K562 (cell line): ENCODE measurements at regions not wholly inside any gene's neighbourhood (a gene's known extent, or its start where the extent isn't known, plus 50 kb on each side); places are given as distances from the start of the nearest gene placed in this dataset.

ENCODE experiments used
- BCL6 ChIP-seq: fragments of 250-450 bp; sonication (Bioruptor Pico); IDR thresholded peaks from 2 replicates; pipeline ENCODE4 v1.4.0; 2020
- CAMTA2 ChIP-seq: fragments of 250-450 bp; sonication (Bioruptor Pico); conservative IDR thresholded peaks from 2 replicates; pipeline ENCODE4 v1.5.1; 2022
- DNMT1 ChIP-seq: fragments of 450-650 bp; IDR thresholded peaks from 2 replicates; pipeline ENCODE4 v1.6.1; 2016; ENCODE audit warnings: antibody characterized with exemption, mild to moderate bottlenecking
- MEF2D ChIP-seq: conservative IDR thresholded peaks from 2 replicates; pipeline ENCODE4 v1.6.1; 2016; ENCODE audit warnings: low read depth, missing genetic modification characterization, missing compliant biosample characterization
- POLR2G ChIP-seq: fragments of 200-400 bp; formaldehyde crosslinking; IDR thresholded peaks from 2 replicates; pipeline ENCODE4 v1.6.1; 2017; ENCODE audit warnings: low read depth, mild to moderate bottlenecking, antibody characterized with exemption, low read length, moderate library complexity
- PRMT5 ChIP-seq: sonication (generic); formaldehyde crosslinking; IDR thresholded peaks from 2 replicates; pipeline ENCODE4 v1.5.0; 2020; ENCODE audit warnings: missing genetic modification reagents
- RBM15 ChIP-seq: fragments of 200-400 bp; formaldehyde crosslinking; IDR thresholded peaks from 2 replicates; pipeline ENCODE4 v1.6.1; 2018; ENCODE audit warnings: mild to moderate bottlenecking, low read length, moderate library complexity; ENCODE audit not compliant: insufficient read depth
- SMC3 ChIP-seq: conservative IDR thresholded peaks from 2 replicates; pipeline ENCODE4 v1.6.1; 2011; ENCODE audit warnings: low read depth, low read length, improper control_type of control experiment; ENCODE audit not compliant: insufficient read depth
- XRCC5 ChIP-seq: fragments of 200-400 bp; formaldehyde crosslinking; IDR thresholded peaks from 2 replicates; pipeline ENCODE4 v1.6.1; 2017; ENCODE audit warnings: low read depth, mild to moderate bottlenecking, low read length
- ZNF444 ChIP-seq: fragments of 250-450 bp; sonication (Bioruptor Pico); IDR thresholded peaks from 2 replicates; pipeline ENCODE4 v1.4.0; 2020; ENCODE audit warnings: mild to moderate bottlenecking, moderate library complexity
- TF ChIP-seq, protein P1 (sequence below), 3 experiments: IDR thresholded peaks in 2 of 3; conservative IDR thresholded peaks in 1 of 3; 2 replicates each; pipeline ENCODE4 v1.5.1; 2011 to 2012; ENCODE audit warnings: low read length in 3 of 3, mild to moderate bottlenecking in 3 of 3, control low read depth in 2 of 3, improper control_type of control experiment in 1 of 3, inconsistent platforms in 1 of 3, low read depth in 1 of 3, mixed read lengths in 1 of 3, moderate library complexity in 1 of 3; ENCODE audit not compliant: insufficient read depth in 2 of 3
- TF ChIP-seq, protein P2 (sequence below): fragments of 250-450 bp; sonication (Bioruptor Pico); IDR thresholded peaks from 2 replicates; pipeline ENCODE4 v1.8.0; 2021; ENCODE audit warnings: borderline replicate concordance, mild to moderate bottlenecking, moderate library complexity; ENCODE audit not compliant: poor library complexity, severe bottlenecking
- TF ChIP-seq, protein P3 (sequence below): fragments of 200-400 bp; formaldehyde crosslinking; IDR thresholded peaks from 2 replicates; pipeline ENCODE4 v1.6.1; 2017; ENCODE audit warnings: mild to moderate bottlenecking, low read depth, low read length, moderate library complexity

DNA sequence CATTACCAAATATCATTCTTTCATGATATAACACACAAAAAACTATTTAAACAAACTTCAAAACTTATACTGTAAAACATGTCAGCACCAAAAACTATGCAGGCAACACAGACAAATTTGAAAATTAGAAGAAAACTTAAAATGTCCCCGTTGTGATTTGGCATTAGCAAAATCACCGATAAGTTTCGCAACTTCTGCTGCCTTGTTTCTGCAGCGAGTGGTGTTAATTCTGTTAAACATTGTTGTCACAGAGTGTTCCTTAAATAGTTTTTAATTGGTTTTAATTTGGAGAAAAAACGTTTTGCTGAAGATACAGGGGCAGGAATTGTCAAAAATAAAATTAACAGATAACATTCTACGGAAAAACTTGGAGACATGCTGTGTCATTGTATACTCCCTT lies 160.6 kb downstream of the RPLP1 start (continued):
- TF ChIP-seq, protein P1, sequence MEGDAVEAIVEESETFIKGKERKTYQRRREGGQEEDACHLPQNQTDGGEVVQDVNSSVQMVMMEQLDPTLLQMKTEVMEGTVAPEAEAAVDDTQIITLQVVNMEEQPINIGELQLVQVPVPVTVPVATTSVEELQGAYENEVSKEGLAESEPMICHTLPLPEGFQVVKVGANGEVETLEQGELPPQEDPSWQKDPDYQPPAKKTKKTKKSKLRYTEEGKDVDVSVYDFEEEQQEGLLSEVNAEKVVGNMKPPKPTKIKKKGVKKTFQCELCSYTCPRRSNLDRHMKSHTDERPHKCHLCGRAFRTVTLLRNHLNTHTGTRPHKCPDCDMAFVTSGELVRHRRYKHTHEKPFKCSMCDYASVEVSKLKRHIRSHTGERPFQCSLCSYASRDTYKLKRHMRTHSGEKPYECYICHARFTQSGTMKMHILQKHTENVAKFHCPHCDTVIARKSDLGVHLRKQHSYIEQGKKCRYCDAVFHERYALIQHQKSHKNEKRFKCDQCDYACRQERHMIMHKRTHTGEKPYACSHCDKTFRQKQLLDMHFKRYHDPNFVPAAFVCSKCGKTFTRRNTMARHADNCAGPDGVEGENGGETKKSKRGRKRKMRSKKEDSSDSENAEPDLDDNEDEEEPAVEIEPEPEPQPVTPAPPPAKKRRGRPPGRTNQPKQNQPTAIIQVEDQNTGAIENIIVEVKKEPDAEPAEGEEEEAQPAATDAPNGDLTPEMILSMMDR (IDR thresholded peaks at IDR 0.05 in 2 of 3, conservative IDR thresholded peaks at IDR 0.05 in 1 of 3; ENCODE audit: insufficient read depth in 2 of 3, low read depth in 1 of 3, low read length in 3 of 3), result no peak
- no peak for TF ChIP-seq SMC3
- no peak for TF ChIP-seq POLR2G
- TF ChIP-seq RBM15, result no peak
- TF ChIP-seq, protein P2, sequence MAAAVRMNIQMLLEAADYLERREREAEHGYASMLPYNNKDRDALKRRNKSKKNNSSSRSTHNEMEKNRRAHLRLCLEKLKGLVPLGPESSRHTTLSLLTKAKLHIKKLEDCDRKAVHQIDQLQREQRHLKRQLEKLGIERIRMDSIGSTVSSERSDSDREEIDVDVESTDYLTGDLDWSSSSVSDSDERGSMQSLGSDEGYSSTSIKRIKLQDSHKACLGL, result no peak
- TF ChIP-seq DNMT1, result no peak
- TF ChIP-seq ZNF444, result no peak
- no peak for TF ChIP-seq XRCC5
- TF ChIP-seq, protein P3, sequence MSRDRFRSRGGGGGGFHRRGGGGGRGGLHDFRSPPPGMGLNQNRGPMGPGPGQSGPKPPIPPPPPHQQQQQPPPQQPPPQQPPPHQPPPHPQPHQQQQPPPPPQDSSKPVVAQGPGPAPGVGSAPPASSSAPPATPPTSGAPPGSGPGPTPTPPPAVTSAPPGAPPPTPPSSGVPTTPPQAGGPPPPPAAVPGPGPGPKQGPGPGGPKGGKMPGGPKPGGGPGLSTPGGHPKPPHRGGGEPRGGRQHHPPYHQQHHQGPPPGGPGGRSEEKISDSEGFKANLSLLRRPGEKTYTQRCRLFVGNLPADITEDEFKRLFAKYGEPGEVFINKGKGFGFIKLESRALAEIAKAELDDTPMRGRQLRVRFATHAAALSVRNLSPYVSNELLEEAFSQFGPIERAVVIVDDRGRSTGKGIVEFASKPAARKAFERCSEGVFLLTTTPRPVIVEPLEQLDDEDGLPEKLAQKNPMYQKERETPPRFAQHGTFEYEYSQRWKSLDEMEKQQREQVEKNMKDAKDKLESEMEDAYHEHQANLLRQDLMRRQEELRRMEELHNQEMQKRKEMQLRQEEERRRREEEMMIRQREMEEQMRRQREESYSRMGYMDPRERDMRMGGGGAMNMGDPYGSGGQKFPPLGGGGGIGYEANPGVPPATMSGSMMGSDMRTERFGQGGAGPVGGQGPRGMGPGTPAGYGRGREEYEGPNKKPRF, result no peak
- TF ChIP-seq BCL6 (CRISPR knock-in tag), result no peak
- no peak for TF ChIP-seq CAMTA2 (CRISPR knock-in tag)
- no peak for TF ChIP-seq PRMT5 (CRISPR knock-in tag)
- TF ChIP-seq MEF2D (tag), result no peak
